GM12892 (cell line): ENCODE measurements at regions not wholly inside any gene's neighbourhood (a gene's known extent, or its start where the extent isn't known, plus 50 kb on each side); places are given as distances from the start of the nearest gene placed in this dataset.

ENCODE experiments used
- DNase-seq: peaks from one replicate; pipeline ENCODE4 v3.0.0; 2011; ENCODE audit not compliant: insufficient read length
- FAIRE-seq: peaks from 2 replicates; lab custom pipeline; 2011; peaks lifted over from hg19 to GRCh38; lab: Jason Lieb, UNC
- POLR2A ChIP-seq: IDR thresholded peaks from 2 replicates; pipeline ENCODE4 v1.6.1; 2011; ENCODE audit warnings: low read depth, low read length, control low read depth
- POLR2AphosphoS5 ChIP-seq: IDR thresholded peaks from 2 replicates; pipeline ENCODE4 v1.6.1; 2011; ENCODE audit warnings: low read depth, low read length, control low read depth
- TAF1 ChIP-seq: IDR thresholded peaks from 2 replicates; pipeline ENCODE4 v1.6.1; 2011; ENCODE audit warnings: low read depth, mild to moderate bottlenecking, control low read depth, low read length, borderline replicate concordance

DNA sequence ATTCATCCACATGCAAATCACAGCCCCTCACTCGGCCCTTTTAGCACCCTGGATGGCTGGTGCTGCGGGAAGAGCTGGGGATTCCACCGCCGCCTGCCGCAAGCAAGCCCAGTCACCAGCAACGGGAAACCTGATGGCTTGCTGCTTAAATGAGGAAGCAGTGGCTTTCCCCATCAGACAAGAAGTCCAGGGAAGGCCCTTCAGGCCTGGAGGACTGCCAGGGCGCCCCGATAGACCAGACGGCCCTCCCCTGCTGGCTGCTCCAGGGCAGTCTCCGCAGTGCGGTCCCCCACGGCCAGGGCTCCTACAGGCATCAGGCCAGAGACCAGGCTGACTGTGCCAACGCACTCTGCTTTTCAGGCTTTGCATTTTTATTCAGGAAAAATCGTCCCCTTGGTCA is 439.1 kb downstream of the EIPR1 start:
- TF ChIP-seq TAF1 (no peak), POLR2AphosphoS5 (no peak), POLR2A (no peak)
- DNase-seq (no peak), FAIRE-seq (no peak)

DNA sequence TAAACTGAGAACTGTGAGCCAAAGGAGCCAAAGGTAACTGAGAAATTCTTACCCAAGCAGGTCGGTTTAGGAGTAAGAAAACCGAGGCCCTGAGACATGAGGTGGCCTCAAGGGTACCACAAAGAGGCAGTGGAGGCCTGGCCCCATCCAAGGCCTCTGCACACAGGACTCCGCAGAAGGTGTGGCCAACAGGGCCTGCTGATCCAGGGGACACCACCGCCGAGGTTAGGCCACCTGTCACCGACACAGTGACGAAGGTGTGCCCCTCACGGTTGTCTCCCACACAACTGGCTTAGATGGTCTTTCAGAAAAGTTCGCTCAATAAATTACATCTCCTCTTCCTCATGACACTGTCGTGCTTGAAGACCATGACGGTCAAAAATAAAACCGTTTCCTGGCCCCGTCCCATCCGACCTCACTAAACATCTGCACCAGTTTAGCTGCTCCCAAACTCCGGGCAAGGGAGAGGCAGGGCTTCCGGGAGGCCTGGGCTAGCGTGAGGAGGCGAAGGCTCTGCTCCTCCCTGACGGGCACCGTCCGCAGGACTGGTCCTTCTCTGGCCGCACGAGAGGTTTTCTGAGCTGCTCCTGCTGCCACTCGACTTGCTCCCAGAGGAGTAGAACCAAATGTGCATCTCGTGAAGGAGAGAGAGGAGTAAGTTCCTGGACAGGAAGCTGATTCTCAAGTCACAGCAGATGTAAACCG is 442.0 kb downstream of the EIPR1 start:
- TF ChIP-seq POLR2A (no peak), POLR2AphosphoS5 (no peak), TAF1 (no peak)
- no peak for FAIRE-seq

DNA sequence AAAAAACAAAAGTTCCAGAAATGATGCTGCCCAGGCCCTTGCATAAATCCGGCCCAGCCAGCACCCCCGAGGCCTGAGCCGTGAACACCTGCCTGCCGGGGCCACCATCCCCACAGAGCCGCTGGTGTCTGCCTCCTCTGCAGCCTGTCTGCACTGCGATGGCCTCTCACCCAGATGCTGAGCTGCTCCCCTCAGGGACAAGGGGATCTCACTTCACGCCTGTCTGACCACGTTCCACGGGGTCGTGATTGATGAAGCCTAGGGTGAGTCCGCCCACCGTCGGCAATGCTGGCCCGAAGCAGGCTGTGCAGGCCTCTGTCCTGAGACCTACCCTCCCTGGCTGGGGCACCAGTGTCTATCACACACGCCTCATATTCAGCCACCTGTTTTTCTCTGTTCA is 444.2 kb downstream of the EIPR1 start:
- DNase-seq (no peak), FAIRE-seq (no peak)
- TF ChIP-seq TAF1, result no peak
- no peak for TF ChIP-seq POLR2AphosphoS5
- TF ChIP-seq POLR2A, result no peak

More for the DNA sequence above, 442.0 kb downstream of the EIPR1 start:
- no peak for DNase-seq

DNA sequence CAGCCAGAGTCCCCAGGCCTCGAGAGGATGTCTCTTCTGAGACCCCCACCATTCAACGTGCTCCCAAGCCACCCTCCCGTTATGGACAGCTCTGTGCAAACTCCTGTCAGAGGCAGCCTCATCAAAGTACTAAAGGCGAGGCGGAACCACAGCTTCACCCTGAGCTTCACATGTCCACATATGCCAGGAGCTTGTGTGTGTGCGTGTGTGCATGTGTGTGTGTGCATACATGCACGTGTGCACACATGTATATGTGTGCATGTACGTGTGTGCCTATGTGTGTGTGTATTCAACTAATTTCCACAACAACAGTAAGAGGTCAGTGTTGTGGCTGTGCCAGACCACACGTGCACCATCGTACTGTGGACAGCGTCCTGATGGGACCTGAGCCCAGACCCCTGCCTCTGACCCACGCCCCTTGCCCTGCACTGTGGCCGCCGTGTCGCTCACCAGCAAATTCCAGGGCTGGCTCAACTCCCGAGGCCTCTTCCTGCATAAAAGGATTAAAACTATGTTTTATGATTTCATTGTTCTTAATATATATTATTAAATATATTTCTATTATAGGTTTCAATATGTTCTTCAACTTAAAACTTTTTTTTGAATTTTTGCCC is 444.8 kb downstream of the EIPR1 start:
- TF ChIP-seq TAF1, result no peak
- no peak for TF ChIP-seq POLR2A
- no peak for TF ChIP-seq POLR2AphosphoS5
- no peak for DNase-seq
- FAIRE-seq, result no peak

DNA sequence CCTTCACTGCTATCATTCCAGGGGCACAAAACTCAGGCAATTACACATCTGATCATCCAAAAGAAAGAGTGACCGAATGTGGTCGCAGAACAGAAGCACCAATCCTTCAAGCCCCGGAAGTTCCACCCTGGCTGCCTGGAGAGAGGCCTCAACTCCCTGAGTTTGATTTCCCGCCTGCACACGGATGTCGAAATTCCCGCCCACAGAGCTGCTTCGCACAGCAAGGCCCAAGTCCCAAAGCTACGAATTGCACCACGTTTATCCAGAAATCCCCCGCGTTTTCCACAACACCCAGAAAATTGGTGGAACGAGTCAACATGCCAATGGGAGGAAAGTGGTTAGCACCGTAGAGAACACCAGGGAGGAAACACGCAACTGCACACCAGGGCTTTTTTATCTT is 445.4 kb downstream of the EIPR1 start:
- no peak for DNase-seq
- no peak for FAIRE-seq
- TF ChIP-seq TAF1 (no peak), POLR2AphosphoS5 (no peak), POLR2A (no peak)

DNA sequence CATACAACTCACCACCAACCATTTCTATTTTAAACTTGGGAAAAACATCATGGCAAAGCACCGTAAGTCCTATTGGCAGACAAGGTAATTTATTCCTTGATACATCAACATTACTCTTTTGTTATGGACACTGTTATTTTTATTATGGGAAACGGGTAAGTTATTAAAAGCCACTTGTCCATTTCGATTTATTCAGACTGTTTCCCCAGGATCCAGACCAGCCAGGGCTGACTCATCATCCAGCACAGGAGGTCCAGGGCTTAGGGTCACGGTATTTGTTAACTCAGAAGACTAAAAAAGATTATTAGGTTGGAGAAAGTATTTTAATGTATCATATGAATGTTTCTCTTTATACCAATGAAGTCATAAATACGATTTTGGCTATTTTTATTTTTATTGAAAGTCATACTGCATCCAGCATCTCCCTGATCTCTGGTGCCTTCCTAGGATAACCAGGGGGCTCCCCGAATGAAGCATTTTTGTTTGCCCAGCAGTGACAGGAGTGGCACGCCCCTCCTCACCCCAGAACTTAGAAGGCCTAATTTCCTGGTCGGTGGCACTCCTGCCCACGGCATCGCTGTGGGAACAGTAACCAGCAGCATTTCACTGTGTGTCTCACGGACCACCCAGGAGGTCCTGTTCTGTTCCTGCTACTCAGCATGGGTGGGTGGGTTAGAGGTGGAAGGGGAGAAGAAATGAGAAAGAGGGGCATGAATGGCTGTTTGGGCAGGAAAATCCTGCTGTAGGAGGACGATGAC is 446.1 kb downstream of the EIPR1 start:
- DNase-seq (no peak), FAIRE-seq (no peak)
- no peak for TF ChIP-seq POLR2A
- TF ChIP-seq POLR2AphosphoS5, result no peak
- no peak for TF ChIP-seq TAF1

DNA sequence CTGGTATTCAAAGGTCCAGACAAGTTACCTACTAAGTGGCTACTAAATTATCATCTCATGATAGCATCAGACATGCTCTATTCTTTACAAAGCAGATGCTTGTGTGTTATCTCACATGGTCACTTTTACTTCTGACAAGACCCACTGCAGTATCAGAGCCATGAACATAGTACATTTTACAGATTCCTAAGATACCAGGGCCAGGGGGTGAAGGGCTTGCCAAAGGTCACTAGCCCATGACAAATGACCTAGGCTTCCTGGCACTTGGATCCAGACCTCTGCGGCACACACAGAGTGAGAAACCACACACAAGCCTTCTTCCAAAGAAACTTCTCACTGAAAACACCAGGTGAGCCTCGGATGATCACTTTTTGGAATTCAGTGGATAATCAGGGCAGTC is 446.8 kb downstream of the EIPR1 start:
- TF ChIP-seq POLR2A (no peak), POLR2AphosphoS5 (no peak), TAF1 (no peak)
- FAIRE-seq (no peak), DNase-seq (no peak)

DNA sequence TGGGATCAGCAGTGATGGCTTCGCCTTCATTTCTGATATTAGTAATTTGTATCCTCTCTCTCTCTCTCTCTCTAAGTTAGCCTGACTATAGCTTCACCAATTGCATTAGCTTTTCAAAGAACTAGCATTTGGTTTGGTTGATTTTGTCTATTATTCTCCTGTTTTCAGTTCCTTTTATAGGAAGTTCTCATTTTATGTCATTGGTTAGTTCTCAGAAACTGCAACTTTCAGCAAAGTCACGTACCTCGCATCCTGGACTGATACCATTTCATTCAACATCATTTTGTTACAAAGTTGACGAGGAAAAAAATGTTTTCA is 450.8 kb downstream of the EIPR1 start:
- no peak for DNase-seq
- FAIRE-seq, result peak; percentile 58
- TF ChIP-seq TAF1 (no peak), POLR2AphosphoS5 (no peak), POLR2A (no peak)

DNA sequence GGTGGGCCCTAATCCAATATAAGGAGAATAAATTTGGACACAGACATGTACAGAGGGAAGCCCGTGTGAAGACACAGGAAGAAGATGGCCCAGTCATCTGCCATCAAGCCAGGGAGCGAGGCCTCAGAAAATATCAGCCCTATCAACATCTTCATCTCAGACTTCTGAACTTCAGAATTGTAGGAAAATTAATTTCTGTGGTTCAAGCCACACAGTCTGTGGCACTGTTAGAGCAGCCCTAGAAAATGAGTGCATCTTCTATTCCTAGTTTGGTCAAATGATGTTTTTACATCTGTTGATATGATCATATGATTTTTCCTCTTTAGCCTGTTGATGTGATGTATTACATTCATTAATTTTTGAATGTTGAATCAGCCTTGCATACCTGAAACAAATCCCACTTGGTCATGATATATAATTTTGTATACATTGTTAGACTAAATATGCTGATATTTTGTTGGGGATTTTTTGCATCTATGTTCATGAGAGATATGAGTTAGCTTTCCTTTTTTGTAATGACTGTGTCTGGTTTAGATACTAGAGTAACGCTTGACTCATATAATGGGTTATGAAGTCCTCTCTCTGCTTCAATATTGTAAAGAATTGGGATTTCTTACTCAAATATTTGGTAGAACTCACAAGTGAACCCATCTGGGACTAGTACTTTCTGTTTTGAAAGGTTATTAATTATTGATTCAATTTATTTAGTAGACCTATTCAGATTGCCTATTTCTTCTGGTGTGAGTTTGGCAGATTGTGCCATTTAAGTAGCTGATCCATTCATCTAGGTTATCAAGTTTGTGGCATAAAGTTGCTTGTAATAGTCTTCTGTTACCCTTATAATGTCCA is 451.4 kb downstream of the EIPR1 start:
- DNase-seq (no peak), FAIRE-seq (peak; percentile 9)
- TF ChIP-seq POLR2A (no peak), TAF1 (no peak), POLR2AphosphoS5 (no peak)

DNA sequence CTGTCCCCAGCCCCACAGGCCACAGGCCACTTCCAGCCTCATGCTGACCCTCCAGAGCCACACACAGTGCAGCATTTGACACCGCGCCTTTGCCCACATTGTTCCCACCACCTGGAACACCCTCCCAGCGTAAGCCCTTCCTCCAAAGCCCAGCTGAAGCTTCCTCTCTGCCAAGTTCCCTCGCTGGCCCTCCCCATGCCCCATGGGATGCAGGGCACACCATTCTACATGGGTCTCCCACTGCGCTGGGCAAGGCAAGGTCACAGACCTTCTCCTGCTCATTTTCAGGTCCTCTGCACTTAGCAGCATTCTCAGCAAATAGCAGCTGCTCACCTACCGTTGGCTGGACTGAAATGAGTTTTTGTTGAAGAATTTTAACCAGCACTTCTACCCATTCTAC is 455.5 kb downstream of the EIPR1 start:
- no peak for TF ChIP-seq TAF1
- TF ChIP-seq POLR2AphosphoS5, result no peak
- FAIRE-seq (no peak), DNase-seq (no peak)
